Stimulated activated CD4-positive, alpha-beta T cell treated with anti-CD3 and anti-CD28 coated beads, Interleukin-4, amount 100 ng/mL, for 24 hours (primary cell): ENCODE measurements at regions not wholly inside any gene's neighbourhood (a gene's known extent, or its start where the extent isn't known, plus 50 kb on each side); places are given as distances from the start of the nearest gene placed in this dataset.

Source experiments
- DNase-seq: peaks from one replicate; pipeline ENCODE4 v3.0.0-alpha.2; 2020

DNA sequence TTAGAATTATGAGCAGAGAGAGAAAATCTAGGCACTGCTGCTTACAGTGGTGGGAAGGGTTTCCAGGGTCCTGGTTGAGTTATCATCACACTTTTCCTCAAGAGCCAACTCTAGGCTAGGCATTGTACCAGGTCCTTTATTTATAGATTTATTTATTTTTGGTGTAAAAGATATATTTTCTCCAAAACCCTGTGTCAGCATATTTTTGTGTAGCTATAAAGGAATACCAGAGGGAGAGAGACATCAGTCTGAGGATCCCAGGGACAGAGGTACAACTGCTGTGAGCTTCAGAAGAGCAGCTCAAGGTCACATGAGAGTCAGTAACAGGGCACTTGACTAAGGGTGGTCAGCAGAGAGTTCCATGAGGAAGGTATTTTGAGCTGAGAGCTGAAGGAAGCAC is 159.7 kb downstream of the SLC35B3 start:
- DNase-seq: no peak

- no peak for DNase-seq
Observed at GRCh38 chr6:8274226-8274625, 161.1 kb downstream of the SLC35B3 start.

DNA sequence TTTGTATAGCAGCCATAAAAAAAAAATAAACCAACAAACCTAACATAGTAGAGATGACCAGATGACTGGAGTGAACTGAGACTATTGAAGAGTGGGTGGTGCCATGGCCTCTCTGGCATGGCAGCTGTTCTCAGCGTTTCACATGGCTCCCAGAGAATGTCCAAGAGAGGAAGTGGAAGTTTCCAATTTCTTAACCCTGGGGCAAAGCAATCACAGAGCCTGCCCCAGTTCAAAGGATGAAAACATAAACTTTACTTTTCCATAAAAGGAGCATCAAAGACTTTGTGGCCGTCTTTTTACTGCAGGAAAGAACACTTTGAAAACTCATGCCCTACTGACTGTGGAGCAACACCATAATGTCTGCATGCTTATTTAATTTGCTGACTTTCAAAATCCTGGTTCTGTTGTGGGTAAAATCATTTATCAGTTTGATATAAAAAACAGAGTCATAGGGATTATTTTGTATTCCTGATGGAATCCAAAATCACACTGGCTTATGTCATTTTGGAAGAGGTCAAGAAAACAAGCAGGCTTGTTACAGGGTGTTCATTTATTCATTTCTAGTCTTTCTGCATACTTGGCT is 165.4 kb downstream of the SLC35B3 start:
- no peak for DNase-seq

- DNase-seq: no peak
Observed at GRCh38 chr6:8269094-8269493, 166.3 kb downstream of the SLC35B3 start.

- no peak for DNase-seq
Observed at GRCh38 chr6:8268606-8269005, 166.3 kb upstream of the EEF1E1 start.

DNA sequence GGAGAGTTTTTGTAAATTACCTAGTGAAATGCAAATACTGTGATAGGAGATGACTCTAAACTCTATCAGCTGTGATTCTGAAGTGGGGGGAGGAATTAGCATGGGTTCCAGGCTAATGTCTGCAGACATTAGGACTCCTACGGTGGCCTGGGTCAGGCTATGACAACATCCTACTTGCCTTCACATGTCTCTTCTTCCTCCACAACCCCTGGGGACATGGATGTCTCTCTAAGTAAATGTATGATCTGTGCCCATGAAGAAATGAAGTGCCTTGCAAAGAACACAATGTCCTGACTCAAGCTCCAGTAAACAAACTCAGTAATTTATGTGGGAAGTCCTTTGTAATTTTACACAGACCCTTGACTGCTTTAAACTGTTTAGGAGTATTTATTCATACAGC is 165.8 kb upstream of the EEF1E1 start:
- DNase-seq: no peak

GRCh38 chr6:8260610-8261009 is 158.3 kb upstream of the EEF1E1 start:
- no peak for DNase-seq

GRCh38 chr6:8246403-8246802 is 144.1 kb upstream of the EEF1E1 start:
- no peak for DNase-seq

DNA sequence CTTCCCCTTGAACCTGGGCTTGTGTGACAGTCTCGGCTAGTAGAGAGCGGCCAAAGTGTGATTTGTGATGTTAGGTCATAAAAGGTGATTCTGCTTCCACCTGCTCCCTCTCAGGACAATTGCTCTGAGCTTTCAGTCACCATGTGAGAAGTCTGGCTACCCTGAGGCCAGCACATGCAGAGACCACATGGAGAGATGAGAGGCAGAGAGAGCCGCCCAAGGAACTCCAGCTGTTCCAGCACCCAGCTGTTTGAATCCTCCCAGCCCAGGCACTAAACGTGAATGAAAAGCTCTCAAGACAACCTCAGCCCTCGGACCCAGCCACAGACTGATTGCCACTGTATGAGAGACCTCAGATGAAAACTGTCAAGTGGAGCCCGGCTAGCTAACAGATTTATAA is 143.4 kb upstream of the EEF1E1 start:
- DNase-seq: no peak

- DNase-seq: no peak
Observed at GRCh38 chr6:8243475-8243874, 141.1 kb upstream of the EEF1E1 start.

DNA sequence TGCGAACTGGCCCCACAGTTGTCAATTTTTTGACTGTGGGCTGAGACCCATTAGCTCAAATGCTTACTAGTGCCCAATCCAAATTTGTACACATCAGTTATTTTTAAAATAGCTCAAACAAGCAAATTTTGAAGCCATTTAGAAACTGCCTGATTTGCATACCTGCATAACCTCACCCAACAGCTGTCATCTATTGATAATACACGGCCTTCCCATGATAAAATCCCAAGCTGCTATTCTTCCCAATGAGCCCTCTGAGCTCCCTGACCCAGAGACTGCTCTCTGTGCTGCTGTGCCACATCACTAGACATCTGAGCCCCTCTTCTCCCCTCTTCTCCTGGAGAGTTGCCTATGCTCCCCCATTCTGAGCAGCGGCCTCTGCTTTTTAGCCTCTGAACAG is 140.5 kb upstream of the EEF1E1 start:
- no peak for DNase-seq

DNA sequence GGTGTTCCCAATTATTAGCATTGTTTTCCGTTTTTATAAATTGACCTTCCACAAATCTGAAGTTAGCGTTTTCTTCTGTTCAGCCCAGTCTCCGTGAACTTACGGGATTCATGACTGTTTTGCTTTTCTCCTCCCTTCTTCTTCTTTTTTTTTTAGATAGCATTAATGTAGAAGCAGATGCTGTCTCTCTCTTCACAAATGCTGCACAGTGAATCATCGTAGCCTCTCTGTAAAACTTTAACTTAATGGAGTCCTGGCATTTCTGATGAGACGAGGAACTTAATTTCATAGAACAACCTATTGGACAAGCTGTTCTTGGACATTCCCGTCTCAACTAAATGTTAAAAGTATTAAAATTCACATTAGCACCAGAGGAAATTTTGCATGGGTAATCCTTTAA is 138.0 kb upstream of the EEF1E1 start:
- DNase-seq: no peak

DNA sequence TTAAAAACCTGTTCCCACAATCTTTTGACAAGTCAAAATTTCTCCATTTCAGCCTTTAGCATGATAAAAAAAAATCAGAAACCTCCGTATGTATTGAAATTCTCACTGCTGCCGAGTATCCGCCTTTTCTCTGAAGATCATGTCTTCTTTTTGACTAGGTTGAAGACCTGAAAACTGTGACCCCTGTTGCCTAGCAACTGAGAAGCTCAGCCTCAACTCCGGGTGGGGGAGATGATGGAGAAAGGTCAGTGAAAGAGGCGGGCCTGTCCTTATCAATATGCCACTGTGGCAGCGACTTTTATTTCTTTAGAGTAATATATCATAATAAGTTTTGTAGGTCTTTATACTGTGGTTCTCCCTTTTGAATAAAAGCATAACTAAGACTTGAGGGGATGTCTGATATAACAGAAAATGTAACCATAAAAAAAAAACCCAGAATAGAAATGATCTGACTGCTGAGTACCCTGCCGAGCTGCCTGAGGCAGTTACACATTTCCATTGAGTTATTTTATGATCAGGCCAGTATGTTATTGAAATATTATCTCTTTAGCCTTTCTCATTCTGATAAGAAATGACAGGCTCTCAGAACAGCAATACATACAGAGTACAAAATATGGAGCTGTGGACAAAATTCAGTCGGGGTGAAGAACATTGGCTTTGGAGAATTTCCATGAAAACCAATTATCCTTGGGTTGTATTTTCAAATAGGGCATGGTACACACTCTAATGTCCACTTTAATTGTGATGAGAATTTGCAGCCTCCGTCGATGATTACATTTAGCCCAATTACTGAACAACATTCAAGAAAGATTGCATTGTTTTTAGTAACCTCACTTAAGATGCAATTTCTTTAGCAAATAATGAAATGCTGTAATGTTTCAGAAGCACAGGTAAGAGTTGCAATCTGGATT is 136.7 kb upstream of the EEF1E1 start:
- no peak for DNase-seq

DNA sequence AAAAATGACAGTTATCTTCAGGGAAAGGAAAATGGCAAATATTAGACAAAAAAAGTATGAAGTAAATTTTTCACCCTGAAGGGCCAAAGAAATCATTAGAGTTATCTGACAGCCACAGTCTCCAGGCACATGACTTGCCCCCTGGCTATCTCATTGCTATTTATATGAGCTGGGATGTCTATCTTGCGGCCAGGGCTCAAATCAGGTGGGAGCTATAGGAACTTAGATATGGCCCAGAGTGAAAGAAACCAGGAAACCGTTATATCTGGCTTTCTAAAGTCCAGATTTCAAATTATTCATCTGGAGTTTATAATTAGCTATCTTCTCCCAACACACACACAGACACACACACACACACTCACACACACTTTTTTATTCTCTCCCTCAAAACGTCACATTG is 135.3 kb upstream of the EEF1E1 start:
- DNase-seq: no peak

DNA sequence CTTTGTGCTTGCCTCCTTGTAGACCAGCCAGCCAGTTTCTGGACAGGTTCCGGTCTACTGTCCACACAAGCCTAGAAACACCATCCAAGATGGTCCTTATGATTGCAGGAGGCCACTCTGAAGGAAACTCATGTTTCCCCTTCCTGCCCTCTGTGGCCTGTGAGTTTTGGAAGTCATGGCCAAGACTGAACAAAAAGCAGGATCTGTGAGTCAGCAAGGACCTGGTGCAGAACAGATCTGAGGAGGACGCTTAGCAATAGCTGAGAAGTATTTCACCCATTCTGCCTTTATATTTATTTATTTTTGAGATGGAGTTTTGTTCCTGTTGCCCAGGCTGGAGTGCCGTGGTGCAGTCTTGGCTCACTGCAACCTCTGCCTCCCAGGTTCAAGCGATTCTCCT is 134.6 kb upstream of the EEF1E1 start:
- no peak for DNase-seq

- no peak for DNase-seq
Observed at GRCh38 chr6:8234321-8234720, 132.0 kb upstream of the EEF1E1 start.

- DNase-seq: no peak
Observed at GRCh38 chr6:8231956-8232355, 129.6 kb upstream of the EEF1E1 start.

GRCh38 chr6:8229915-8230756 is 127.8 kb upstream of the EEF1E1 start:
- DNase-seq: no peak

GRCh38 chr6:8225113-8225512 is 122.8 kb upstream of the EEF1E1 start:
- DNase-seq: no peak

GRCh38 chr6:8223678-8224077 is 121.3 kb upstream of the EEF1E1 start:
- DNase-seq: no peak

DNA sequence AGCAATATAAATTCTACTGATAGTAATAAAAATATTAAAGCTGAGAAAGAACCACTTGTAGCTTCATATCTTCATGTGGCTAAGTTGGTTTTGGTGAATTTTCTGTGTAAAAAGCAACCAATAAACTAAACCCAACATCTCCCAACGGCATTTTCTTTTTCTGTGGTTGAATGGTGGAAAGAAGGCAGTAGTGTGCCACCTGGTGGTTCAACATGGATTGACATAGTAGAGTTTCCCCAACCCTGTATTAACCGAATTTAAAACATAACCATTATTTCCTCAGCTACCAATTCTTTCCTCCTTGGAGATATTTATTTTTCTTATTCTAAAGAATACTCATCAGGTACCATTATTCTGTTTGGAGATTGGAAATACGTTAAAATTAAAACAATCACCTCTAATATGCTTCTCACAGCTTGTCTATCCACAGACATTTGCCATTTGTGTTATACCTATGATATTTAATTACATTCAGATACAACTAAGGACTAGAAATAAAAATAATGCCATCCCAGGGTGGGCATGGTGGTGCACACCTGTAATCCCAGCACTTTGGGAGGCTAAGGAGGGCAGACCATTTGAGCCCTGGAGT is 117.1 kb upstream of the EEF1E1 start:
- DNase-seq: peak; percentile 46

DNA sequence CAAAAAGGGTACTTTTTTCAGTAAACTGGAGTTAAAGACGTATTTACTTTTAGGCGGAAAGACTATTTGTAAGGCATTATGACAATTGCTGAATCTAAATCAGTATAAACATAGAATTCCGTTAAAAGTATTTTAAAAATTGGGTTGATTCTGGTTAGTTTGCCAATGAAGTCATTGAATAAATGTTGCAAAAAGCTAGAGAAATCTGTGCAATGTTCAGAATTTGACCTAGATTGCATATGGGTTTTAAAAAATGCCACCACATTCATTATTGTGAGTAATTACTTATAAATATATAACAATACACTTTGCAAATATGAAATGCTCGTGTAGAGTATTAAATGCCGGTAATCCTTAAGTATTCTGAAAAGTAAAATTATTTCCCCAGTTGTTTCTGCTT is 116.5 kb upstream of the EEF1E1 start:
- DNase-seq: no peak

DNA sequence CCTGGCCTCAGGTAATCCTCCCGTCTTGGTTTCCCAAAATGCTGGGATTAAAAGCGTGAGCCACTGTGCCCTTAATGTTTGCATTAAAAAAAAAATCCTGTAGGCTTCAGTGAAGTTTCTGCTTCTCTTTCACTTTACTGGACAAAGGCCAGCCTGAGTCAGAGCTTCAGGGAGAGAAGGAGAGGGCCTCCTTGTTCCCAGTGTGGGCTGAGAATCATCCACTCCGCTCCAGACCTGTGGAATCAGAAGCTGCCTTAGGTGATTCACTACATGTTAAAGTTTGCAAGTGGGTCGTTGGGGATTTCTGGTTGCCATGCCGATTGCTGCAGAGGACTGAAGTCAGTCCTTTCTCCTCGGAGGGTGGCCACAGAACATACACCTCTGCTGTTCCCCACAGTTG is 113.3 kb upstream of the EEF1E1 start:
- no peak for DNase-seq
